HG03442 (cell line): ENCODE measurements at regions not wholly inside any gene's neighbourhood (a gene's known extent, or its start where the extent isn't known, plus 50 kb on each side); places are given as distances from the start of the nearest gene placed in this dataset.

Experiments
- ATAC-seq: cut with Tn5 transposase; IDR thresholded peaks from one replicate; pipeline ENCODE4 v1.9.1; 2021; ENCODE audit warnings: mild to moderate bottlenecking, moderate library complexity; ENCODE audit not compliant: unreplicated experiment

- ATAC-seq = no peak
These were observed 74.3 kb downstream of the ANKRD7 start for GRCh38 chr7:118298771-118299170.

- ATAC-seq = no peak
These were observed 75.7 kb downstream of the ANKRD7 start for GRCh38 chr7:118300177-118300576.

GRCh38 chr7:118304100-118304499 is 79.6 kb downstream of the ANKRD7 start:
- ATAC-seq = no peak

- no peak for ATAC-seq
These were observed 81.2 kb downstream of the ANKRD7 start for GRCh38 chr7:118305671-118306070.

GRCh38 chr7:118306771-118307170 is 82.3 kb downstream of the ANKRD7 start:
- ATAC-seq = no peak

DNA sequence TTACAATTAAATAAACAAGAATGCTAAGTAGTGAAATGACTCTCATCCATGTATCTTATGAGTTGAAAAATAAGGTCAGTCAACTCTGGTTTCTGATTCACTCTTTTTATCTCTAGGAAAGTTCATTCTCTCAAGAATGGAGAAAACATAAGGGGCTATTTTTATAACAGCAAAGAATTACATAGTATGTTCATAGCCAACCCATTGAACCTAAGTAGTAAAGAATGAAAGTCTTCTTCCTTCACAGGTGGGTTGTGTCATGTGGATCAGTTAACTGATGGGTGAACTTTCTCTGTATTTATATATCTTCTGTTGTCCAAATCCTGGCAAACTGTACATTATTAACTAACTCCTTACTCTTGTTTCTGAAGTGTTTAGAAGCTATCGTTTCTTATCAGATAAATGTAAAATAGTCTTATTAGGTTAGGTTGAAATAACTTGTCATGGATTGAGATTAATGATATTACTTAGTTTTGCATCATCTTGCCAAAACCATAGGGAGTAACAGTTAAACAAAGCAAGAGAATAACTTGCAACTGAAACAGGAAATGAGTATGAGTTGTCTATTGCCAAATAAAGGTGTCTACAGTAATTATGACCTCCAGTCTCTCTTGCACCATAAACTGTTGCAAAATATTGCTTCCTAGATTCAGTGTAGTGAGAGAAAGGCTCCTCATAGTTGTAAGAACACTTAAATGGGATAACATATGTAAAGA is 86.8 kb downstream of the ANKRD7 start:
- peak; percentile 74 for ATAC-seq

DNA sequence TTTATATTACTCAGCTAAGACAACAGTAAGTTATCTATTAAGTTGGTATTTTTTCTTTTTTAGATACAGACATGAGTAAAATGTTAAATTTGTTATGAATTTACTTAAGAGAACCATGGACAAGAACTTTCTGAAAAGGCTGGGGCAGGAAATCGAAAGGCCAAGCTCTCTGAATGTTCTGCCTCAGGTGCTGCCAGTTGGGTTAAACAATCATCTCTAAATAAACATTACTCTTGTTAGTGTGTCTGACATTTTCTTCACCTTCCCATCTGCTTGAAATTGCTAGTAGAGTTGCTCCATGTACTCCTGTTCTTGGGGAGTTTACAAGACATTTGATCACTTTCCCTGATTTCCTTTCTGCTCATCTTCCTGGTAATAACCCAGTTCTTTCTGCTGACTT is 87.5 kb downstream of the ANKRD7 start:
- peak; percentile 26 for ATAC-seq

DNA sequence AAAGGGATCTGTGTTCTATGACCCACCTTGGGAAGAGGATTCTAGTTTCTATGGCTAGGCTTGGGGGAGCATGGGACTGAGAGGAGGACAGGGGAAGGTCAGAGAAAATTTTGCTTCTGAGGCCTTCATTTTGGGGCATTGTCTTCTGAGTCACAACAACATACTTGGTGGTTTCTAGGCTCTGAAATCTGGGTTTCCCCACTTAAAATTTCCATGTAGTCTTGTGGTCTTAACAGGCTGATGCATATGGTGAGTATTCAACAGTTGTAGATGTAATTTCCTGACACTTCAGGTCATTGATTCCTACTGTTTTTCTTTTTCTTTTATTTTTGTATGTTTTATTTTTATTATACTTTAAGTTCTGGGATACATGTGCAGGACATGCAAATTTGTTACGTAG is 88.5 kb downstream of the ANKRD7 start:
- ATAC-seq = peak; percentile 80

DNA sequence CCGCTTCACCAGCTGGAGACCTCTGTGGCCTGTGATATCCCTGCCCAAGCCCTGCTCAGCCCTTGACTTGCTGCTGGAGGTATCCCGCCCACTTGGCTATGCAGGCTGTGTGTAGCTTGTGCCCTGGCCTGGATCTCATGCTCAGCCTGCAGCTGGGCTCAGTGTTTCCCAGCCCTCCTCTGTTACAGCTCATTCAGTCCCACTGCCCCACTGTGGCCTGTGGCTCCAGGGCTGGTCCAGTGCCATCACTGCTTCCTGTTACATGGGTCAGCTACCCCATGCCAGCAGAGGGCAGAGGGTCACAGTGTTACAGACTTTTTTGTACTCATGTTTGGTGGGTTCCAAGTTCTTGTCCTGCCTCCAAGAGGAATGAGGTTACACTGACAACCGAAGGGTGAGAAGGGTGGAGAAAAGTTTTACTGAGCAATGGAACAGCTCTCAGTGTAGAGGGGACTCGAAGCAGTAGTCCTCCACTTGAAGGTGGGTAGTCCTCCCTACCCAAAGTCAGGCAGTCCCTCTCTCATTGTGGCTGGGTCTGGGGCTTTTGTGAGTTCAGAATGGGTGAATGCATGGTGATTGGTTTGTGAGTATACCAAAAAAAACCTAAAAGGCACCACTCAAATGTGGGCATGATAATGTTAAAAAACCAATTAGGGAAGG is 100.4 kb downstream of the ANKRD7 start:
- ATAC-seq = no peak

DNA sequence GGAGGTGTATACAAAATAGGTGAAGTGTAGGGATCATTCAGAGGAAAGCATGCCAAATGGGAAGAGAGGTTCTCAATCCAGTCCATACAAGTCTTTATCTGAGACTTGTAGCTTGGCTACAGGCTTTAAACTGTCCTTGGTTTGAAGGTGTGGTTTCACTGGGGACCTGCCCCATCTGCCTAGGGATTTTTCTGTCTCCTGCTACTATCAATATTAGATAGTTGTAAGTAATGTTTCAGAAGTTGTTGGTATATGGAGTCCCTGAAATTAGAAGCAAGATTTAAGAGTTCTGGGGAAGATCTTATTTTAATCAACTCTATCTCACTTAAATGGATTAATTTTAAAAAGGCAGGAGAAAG is 100.9 kb downstream of the ANKRD7 start:
- ATAC-seq = no peak

GRCh38 chr7:118327174-118327573 is 102.7 kb downstream of the ANKRD7 start:
- no peak for ATAC-seq

DNA sequence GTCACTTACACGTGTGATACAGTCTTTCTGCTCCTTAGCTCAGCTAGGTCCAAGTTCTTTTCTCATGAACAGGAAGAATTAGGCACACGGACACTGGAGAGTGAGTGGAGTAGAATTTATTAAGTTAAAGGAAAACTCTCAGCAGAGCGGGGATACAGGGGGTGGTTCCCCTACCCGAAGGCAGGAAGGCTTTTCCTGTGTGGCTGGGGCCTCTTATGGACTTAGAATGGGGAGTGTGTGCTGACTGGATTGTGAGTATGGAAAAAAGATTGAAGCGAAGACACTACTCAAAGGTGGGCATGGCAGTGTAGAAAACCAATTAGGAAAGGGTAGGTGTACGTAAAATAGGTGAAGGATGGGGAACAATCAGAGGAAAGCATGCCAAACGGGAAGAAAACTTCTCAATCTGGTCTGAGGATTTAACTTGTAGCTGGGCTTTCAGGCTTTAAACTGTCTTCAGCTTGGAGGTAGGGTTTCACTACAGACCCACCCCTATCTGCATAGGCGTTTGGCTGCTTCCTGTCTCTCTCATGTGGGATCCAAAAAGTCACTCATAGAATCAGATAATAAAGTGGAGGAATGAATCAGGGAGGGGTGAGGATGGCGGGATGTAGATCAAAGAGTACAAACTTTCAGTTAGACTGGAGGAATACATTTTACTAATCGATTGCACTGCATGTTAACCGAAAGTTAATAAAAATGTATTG is 104.2 kb downstream of the ANKRD7 start:
- no peak for ATAC-seq

DNA sequence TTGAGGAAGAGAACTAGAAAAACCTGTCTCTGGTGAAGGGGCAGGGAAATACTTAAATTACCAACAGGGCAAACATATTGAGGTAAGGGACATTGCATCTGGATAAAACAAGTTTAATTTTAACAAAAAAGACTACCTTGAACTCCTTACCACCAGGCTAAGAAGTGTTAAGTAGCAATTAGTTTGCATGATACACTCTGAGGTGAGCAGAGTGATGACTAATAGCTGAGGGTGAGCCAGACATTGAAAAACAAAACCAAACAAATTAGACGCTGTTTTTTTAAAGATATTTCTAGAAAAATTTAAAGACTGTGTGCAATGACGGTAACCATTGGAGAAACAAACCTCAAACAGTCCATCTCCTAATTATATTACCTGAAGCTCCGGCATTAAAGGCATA is 105.9 kb downstream of the ANKRD7 start:
- no peak for ATAC-seq

- no peak for ATAC-seq
These were observed 122.2 kb downstream of the ANKRD7 start for GRCh38 chr7:118346748-118347147.

DNA sequence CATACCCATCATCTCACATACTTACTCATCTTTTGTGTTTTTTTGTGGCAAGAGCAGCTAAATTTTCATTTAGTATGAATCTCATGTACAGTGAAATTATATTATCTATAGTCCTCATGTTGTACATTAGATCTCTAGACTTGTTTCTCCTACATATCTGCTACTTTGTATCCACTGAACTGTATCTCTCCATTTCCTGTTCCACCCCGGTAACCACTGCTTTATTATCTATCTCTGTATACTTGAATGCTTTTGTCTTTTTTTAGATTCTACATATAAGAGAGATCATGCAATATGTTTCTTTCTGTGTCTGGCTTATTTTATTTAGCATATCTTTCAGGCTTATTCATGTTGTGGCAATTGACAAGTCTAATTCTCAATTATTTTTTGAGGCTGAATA is 125.1 kb downstream of the ANKRD7 start:
- ATAC-seq = no peak

DNA sequence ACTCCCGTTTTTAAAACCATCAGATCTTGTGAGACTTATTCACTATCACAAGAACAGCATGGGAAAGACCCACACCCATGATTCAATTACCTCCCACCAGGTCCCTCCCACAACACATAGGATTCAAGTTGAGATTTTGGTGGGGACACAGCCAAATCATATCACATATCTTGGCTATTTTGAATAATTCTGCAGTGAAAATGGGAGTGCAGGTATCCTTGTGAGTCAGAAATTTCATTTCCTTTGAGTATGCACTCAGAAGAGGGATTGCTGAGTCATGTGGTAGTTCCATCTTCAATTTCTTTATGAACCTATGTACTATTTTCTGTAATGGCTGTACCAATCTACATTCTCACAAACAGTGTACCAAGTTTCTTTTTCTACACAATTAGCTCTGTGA is 125.8 kb downstream of the ANKRD7 start:
- no peak for ATAC-seq

DNA sequence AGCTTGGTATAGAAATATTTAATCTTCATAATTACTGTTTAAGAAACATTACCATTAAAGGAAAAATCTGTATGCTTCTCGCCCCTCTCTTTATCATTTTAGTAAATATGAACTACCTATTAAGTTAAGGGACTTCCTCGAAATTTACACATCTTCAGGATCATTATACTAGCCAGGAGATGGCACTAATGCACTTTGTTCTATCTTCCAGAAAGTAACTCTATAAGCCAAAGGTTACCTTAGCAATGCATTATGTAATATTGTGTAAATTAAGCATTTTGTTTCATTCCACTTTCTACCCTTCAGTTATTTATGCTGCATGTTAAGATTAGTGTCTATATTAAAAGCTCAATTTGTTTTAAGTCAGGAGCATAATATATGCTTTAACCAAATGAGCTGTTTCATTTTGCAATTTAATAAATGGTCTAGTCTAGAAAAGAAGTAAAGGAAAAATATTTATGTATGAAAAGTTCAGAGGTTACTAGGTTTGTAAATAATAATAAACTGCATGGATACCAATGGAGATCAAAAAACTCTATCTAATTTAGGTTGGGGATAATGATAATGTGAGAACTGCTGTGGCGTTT is 128.5 kb downstream of the ANKRD7 start:
- ATAC-seq = peak; percentile 56

- ATAC-seq = no peak
These were observed 141.9 kb downstream of the ANKRD7 start for GRCh38 chr7:118366363-118366762.

DNA sequence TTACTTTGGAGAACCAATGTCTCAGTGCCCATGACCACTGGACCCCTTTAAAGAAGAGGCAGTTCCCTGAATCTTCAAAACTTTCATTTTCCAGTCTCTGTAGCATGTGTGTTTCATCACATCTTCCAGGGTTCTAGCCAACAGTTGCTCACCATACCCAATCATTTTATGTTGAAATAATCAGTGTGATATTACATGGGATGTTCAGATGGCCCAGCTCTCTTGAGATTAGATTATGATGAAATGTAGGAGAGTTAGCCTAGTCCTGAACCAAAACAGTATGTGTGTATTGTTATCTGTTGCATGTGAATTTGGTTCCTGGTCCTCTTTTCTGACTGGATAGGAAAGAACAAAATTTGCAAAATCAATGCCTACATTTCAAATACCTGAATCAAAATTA is 144.5 kb downstream of the ANKRD7 start:
- ATAC-seq = no peak

GRCh38 chr7:118369987-118370386 is 145.5 kb downstream of the ANKRD7 start:
- no peak for ATAC-seq

- ATAC-seq = no peak
These were observed 148.0 kb downstream of the ANKRD7 start for GRCh38 chr7:118372530-118372929.

- ATAC-seq = no peak
These were observed 165.1 kb downstream of the ANKRD7 start for GRCh38 chr7:118389629-118390028.
